ENCODE measurements at regions not wholly inside any gene's neighbourhood (a gene's known extent, or its start where the extent isn't known, plus 50 kb on each side); places are given as distances from the start of the nearest gene placed in this dataset.

GRCh38 chr2:223219872-223220657, 168.1 kb downstream of the KCNE4 start:
- H3K4me3 ChIP-seq (ENCODE audit: low read depth, low read length): no peak overlapping the region
- no peak for DNase-seq (ENCODE audit: low read depth)

GRCh38 chr2:223220658-223220925, 168.6 kb downstream of the KCNE4 start:
- H3K4me3 ChIP-seq (ENCODE audit: low read depth, low read length): no peak overlapping the region
- no peak for DNase-seq (ENCODE audit: low read depth)

GRCh38 chr2:223221139-223221835, 169.3 kb downstream of the KCNE4 start:
- H3K4me3 ChIP-seq (ENCODE audit: low read depth, low read length): no peak overlapping the region
- no peak for DNase-seq (ENCODE audit: low read depth)

GRCh38 chr2:223222397-223222796, 170.4 kb downstream of the KCNE4 start:
- peak; percentile 67 for DNase-seq (ENCODE audit: low read depth)
- H3K4me3 ChIP-seq (ENCODE audit: low read depth, low read length): no peak overlapping the region

GRCh38 chr2:223223156-223223555, 171.2 kb downstream of the KCNE4 start:
- DNase-seq (ENCODE audit: low read depth): no peak
- H3K4me3 ChIP-seq (ENCODE audit: low read depth, low read length): no peak overlapping the region

- H3K4me3 ChIP-seq (ENCODE audit: low read depth, low read length): no peak overlapping the region
- DNase-seq (ENCODE audit: low read depth): no peak
Measured at GRCh38 chr2:223225266-223225665, 173.3 kb downstream of the KCNE4 start.

- H3K4me3 ChIP-seq (ENCODE audit: low read depth, low read length): no peak overlapping the region
Measured at GRCh38 chr2:223226264-223226663, 174.3 kb downstream of the KCNE4 start.

GRCh38 chr2:223227338-223227737, 175.3 kb downstream of the KCNE4 start:
- peak; percentile 10 for DNase-seq (ENCODE audit: low read depth)
- H3K4me3 ChIP-seq (ENCODE audit: low read depth, low read length): no peak overlapping the region

More at GRCh38 chr2:223226264-223226663, 174.3 kb downstream of the KCNE4 start:
- no peak for DNase-seq (ENCODE audit: low read depth)

GRCh38 chr2:223228871-223229270, 176.9 kb downstream of the KCNE4 start:
- no peak for DNase-seq (ENCODE audit: low read depth)
- no peak overlapping the region for H3K4me3 ChIP-seq (ENCODE audit: low read depth, low read length)

- H3K4me3 ChIP-seq (ENCODE audit: low read depth, low read length): no peak overlapping the region
- no peak for DNase-seq (ENCODE audit: low read depth)
Measured at GRCh38 chr2:223230352-223230751, 178.4 kb downstream of the KCNE4 start.

- DNase-seq (ENCODE audit: low read depth): no peak
- H3K4me3 ChIP-seq (ENCODE audit: low read depth, low read length): no peak overlapping the region
Measured at GRCh38 chr2:223232285-223232684, 180.3 kb downstream of the KCNE4 start.

GRCh38 chr2:223232896-223233295, 180.9 kb downstream of the KCNE4 start:
- DNase-seq (ENCODE audit: low read depth): no peak
- no peak overlapping the region for H3K4me3 ChIP-seq (ENCODE audit: low read depth, low read length)

GRCh38 chr2:223235986-223236385, 184.0 kb downstream of the KCNE4 start:
- H3K4me3 ChIP-seq (ENCODE audit: low read depth, low read length): no peak overlapping the region
- DNase-seq (ENCODE audit: low read depth): peak; percentile 13

- no peak overlapping the region for H3K4me3 ChIP-seq (ENCODE audit: low read depth, low read length)
- DNase-seq (ENCODE audit: low read depth): no peak
Measured at GRCh38 chr2:223238301-223238700, 186.3 kb downstream of the KCNE4 start.

- no peak overlapping the region for H3K4me3 ChIP-seq (ENCODE audit: low read depth, low read length)
- DNase-seq (ENCODE audit: low read depth): no peak
Measured at GRCh38 chr2:223243233-223243632, 191.2 kb downstream of the KCNE4 start.

- H3K4me3 ChIP-seq (ENCODE audit: low read depth, low read length): no peak overlapping the region
Measured at GRCh38 chr2:223247136-223247535, 195.1 kb downstream of the KCNE4 start.

GRCh38 chr2:223251656-223252229, 199.8 kb downstream of the KCNE4 start:
- DNase-seq (ENCODE audit: low read depth): no peak
- no peak overlapping the region for H3K4me3 ChIP-seq (ENCODE audit: low read depth, low read length)

More at GRCh38 chr2:223247136-223247535, 195.1 kb downstream of the KCNE4 start:
- no peak for DNase-seq (ENCODE audit: low read depth)

GRCh38 chr2:223260681-223261080, 208.7 kb downstream of the KCNE4 start:
- H3K4me3 ChIP-seq (ENCODE audit: low read depth, low read length): no peak overlapping the region
- no peak for DNase-seq (ENCODE audit: low read depth)

- DNase-seq (ENCODE audit: low read depth): peak; percentile 24
Measured at GRCh38 chr2:223262946-223263345, 211.0 kb downstream of the KCNE4 start.

GRCh38 chr2:223264541-223265193, 212.7 kb downstream of the KCNE4 start:
- H3K4me3 ChIP-seq (ENCODE audit: low read depth, low read length): no peak overlapping the region
- DNase-seq (ENCODE audit: low read depth): no peak

More at GRCh38 chr2:223262946-223263345, 211.0 kb downstream of the KCNE4 start:
- H3K4me3 ChIP-seq (ENCODE audit: low read depth, low read length): no peak overlapping the region

All from skeletal muscle cell (primary cell).